HG03460 (cell line): ENCODE measurements at regions not wholly inside any gene's neighbourhood (a gene's known extent, or its start where the extent isn't known, plus 50 kb on each side); places are given as distances from the start of the nearest gene placed in this dataset.
"Not testable (repeated sequence)": the region's sequence is repeated elsewhere in the genome, so short reads cannot be mapped to it uniquely, and the experiment has no call there.

Experiments
- ATAC-seq: cut with Tn5 transposase; IDR thresholded peaks from one replicate; pipeline ENCODE4 v1.9.1; 2021; ENCODE audit not compliant: unreplicated experiment

- no peak for ATAC-seq
Observed at GRCh38 chr4:162761965-162762364, 404.7 kb downstream of the NAF1 start.

DNA sequence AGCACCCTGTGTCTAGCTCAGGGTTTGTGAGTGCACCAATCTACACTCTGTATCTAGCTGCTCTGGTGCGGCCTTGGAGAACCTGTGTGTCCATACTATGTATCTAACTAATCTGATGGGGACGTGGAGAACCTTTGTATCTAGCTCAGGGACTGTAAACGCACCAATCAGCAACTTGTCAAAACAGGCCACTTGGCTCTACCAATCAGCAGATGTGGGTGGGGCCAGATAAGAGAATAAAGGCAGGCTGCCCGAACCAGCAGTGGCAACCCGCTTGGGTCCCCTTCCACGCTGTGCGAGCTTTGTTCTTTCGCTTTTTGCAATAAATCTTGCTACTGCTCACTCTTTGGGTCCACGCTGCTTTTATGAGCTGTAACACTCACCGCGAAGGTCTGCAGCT is 426.5 kb downstream of the NAF1 start:
- ATAC-seq = not testable (repeated sequence)

- ATAC-seq = not testable (repeated sequence)
Observed at GRCh38 chr4:162739596-162739995, 427.1 kb downstream of the NAF1 start.

DNA sequence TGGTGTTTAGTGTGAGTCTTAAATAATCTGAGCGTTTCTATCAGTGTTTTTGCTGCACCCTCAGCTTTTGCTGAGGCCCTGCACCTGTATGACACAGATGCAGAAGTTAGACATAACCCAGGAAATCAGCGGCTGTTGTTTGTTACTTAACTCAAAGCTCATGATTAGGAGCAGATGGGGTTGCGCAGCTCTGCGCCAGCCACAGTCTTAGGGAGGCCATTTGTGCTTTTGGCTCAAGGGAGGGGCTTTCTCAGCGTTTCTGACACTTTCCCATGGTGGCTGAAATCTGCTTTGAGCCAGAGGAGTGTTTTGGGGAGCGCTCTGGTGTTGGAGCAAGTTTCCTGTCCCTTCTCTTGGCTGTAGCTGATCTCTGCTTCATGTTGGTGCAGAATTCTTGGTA is 433.8 kb downstream of the NAF1 start:
- ATAC-seq = no peak

GRCh38 chr4:162727766-162728165 is 438.9 kb downstream of the NAF1 start:
- ATAC-seq = no peak

- no peak for ATAC-seq
Observed at GRCh38 chr4:162727232-162727631, 439.5 kb downstream of the NAF1 start.

DNA sequence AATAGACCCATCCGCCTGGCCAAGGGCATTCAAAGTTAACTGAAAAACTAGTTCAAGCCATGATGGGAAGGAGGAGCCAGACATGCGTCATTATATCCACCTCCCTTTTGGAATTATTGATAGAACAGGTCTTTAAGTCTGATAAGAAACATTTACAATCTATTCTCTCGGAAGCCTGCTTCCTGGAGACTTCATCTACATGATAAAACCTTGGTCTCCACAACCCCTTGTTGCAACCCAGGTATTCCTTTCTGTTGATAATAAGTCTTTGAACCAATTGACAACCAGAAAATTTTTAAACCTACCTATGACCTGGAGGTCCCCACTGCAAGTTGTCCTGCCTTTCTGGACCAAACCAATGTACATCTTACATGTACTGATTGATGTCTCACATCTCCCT is 451.3 kb downstream of the NAF1 start:
- ATAC-seq = no peak

GRCh38 chr4:162707962-162708361 is 458.7 kb downstream of the NAF1 start:
- no peak for ATAC-seq

- no peak for ATAC-seq
Observed at GRCh38 chr4:162706632-162707031, 460.1 kb downstream of the NAF1 start.

GRCh38 chr4:162706051-162706450 is 460.6 kb downstream of the NAF1 start:
- no peak for ATAC-seq

- no peak for ATAC-seq
Observed at GRCh38 chr4:162705130-162705803, 461.4 kb downstream of the NAF1 start.

- ATAC-seq = no peak
Observed at GRCh38 chr4:162700815-162701361, 465.8 kb downstream of the NAF1 start.

DNA sequence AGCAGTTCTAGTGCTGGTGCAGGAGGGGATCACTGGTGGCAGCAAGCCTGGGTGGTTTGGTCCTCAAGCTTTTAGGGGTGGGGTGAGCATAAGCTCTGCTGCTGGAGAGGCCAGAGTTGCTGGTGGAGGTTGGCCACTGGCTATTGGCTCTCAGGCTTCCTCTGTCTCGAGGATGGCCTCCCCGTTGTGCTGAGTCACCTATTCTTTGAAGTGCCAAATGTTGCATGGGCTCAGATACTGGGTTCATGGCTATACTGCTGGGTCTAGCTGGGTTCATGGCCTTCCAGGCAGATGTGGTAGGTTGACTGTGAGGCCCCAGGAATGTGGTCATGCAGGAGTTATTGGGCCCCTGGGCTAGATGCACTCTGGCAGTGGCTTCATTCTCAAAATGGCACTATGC is 466.3 kb downstream of the NAF1 start:
- no peak for ATAC-seq

- no peak for ATAC-seq
Observed at GRCh38 chr4:162699629-162700028, 467.1 kb downstream of the NAF1 start.

DNA sequence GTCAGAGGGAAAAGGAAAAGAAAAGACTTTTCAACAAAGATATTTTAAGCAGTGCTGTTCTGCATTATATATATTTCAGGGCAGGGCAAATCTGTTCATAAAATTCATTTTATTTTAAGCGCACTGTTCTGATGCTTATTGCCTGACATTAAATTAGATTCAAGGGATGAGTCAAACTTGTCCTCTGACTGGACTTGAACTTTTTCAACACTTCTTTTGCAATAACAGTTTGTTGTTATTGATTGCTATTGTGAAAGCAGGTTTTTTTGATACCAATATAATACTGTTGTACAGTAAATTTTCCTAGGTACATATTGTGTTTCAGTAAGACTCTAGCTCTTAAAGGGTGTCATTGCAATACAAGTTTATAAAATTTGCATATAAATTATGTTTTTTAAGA is 481.3 kb downstream of the NAF1 start:
- ATAC-seq = no peak

DNA sequence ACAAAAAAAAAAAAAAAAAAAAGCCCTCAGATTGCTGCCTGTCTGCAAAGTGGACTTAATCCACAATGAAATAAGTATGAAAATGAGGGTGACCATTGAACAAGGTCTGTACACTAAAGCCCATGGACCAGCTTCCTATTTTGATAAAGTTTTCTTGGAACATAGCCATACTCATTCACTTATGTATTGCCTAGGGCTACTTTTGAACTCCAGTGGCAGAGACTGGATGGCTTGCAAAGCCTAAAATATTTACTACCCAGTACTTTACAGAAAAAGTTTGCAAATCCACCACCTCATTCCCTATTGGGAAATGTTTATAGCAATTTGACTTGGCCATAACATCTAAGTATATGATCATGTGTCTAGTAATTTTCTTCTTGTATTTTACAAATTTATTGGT is 481.7 kb downstream of the NAF1 start:
- no peak for ATAC-seq

DNA sequence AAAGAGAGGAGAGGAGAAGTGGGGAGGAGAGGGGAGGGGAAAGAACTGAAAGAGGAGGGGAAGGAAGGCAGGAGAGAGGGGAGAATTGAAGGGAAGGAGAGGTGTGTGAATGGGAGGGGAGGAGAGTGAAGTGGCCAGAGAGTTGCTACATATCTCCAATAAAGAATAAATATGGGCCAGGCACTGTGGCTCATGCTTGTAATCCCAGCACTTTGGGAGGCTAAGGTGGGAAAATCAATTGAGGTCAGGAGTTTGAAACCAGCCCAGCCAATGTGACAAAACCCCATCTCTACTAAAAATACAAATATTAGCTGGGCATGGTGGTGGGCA is 482.4 kb downstream of the NAF1 start:
- ATAC-seq = no peak

- peak; percentile 90 for ATAC-seq
Observed at GRCh38 chr4:162683659-162684370, 482.9 kb downstream of the NAF1 start.

DNA sequence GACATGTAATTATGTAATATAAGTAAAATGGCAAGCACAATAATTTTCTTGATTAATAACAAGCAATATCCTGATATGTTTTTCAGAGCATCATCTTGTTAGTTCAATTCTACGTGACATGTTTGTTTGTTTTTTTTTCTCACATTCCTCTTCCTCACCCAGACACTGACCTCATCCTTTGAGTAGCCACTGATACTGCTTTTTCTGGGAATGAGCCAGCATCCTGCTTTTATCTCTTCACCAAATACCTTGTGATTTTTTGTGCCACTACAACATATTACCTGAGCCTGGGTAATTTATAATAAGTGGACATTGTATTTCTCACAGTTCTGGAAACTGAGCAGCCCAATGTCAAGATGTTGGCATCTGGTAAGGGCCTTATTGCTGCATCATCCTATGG is 484.0 kb downstream of the NAF1 start:
- ATAC-seq = no peak

DNA sequence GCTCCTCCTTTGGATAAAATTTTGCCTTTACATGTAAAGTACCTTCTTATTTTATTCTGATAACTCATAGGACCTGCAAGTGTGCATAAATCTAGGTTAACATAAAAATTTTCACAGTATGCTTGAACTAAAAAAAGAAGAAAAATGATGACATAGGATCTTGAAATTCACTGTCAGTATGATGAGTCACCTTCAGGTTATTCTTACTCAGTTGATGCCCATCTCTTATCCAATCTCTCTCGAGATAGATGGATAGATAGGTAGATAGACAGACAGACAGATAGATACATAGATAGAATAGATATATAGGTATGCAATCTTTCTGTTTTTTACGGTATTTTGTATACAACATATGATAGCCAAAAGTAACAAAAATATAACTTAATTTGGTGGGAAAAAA is 485.5 kb downstream of the NAF1 start:
- ATAC-seq = no peak

GRCh38 chr4:162675661-162676060 is 491.0 kb downstream of the NAF1 start:
- ATAC-seq = no peak

- ATAC-seq = no peak
Observed at GRCh38 chr4:162661913-162662312, 498.1 kb upstream of the FSTL5 start.

- no peak for ATAC-seq
Observed at GRCh38 chr4:162659716-162660115, 495.9 kb upstream of the FSTL5 start.
